ENCODE measurements at regions not wholly inside any gene's neighbourhood (a gene's known extent, or its start where the extent isn't known, plus 50 kb on each side); places are given as distances from the start of the nearest gene placed in this dataset.

- H3K9ac ChIP-seq (ENCODE audit: control insufficient read depth, extremely low read depth, insufficient read depth, low read length): no peak overlapping the region
- DNase-seq (ENCODE audit: low read depth, low spot score): no peak
- dilution Hi-C loops (cut with MboI; ENCODE audit: extremely low pct_ligation_motif_present, low sequenced_read_pairs): no loop called here
Observed at GRCh38 chr10:121134711-121135110, 283.5 kb downstream of the WDR11 start.

GRCh38 chr10:121135512-121135911 lies 284.4 kb downstream of the WDR11 start:
- no peak overlapping the region for H3K4me3 ChIP-seq (ENCODE audit: control insufficient read depth in 2 of 3, extremely low read depth in 1 of 3, insufficient read depth in 2 of 3, low read depth in 1 of 3, low read length in 3 of 3)
- no peak overlapping the region for H3K27ac ChIP-seq (ENCODE audit: control insufficient read depth, insufficient read depth, low read length)
- dilution Hi-C loops (cut with MboI; ENCODE audit: extremely low pct_ligation_motif_present, low sequenced_read_pairs): no loop called here
- FAIRE-seq: no peak
- no peaks in the 10 kb centered on the region for H3K9me1 ChIP-seq (ENCODE audit: control insufficient read depth, extremely low read depth, insufficient read depth, low read length)
- H3K4me1 ChIP-seq (ENCODE audit: control insufficient read depth, extremely low read depth, insufficient read depth, low read length): no peaks in the 10 kb centered on the region
- H3K9me3 ChIP-seq (ENCODE audit: control insufficient read depth, low read depth, low read length): no peaks in the 10 kb centered on the region
- no peak overlapping the region for H2AFZ ChIP-seq (ENCODE audit: control insufficient read depth, low read length)
- no peaks in the 10 kb centered on the region for H3K36me3 ChIP-seq (ENCODE audit: control insufficient read depth in 2 of 2, extremely low read depth in 1 of 2, insufficient read depth in 2 of 2, low read length in 2 of 2)
- H3K4me2 ChIP-seq (ENCODE audit: control insufficient read depth, extremely low read depth, insufficient read depth, low read depth, low read length): no peak overlapping the region
- no peak overlapping the region for H3K9ac ChIP-seq (ENCODE audit: control insufficient read depth, extremely low read depth, insufficient read depth, low read length)
- no peaks in the 10 kb centered on the region for H4K20me1 ChIP-seq (ENCODE audit: control insufficient read depth, extremely low read depth, insufficient read depth, low read length)
- no peak for DNase-seq (ENCODE audit: low read depth, low spot score)
- no peak for TF ChIP-seq CTCF (optimal IDR thresholded peaks at IDR 0.05 in 1 of 3, IDR thresholded peaks at IDR 0.05 in 1 of 3, conservative IDR thresholded peaks at IDR 0.05 in 1 of 3; ENCODE audit: extremely low read depth in 1 of 3, insufficient read depth in 2 of 3, low read length in 3 of 3)
- no peak for TF ChIP-seq EZH2 (IDR thresholded peaks at IDR 0.05; ENCODE audit: low read length)
- H3K27me3 ChIP-seq (ENCODE audit: control insufficient read depth, extremely low read depth, insufficient read depth, low read length): peaks cover 10% of the 10 kb centered on the region
- H3K79me2 ChIP-seq (ENCODE audit: control insufficient read depth, insufficient read depth, low read length): no peaks in the 10 kb centered on the region

More at GRCh38 chr10:121134711-121135110, 283.5 kb downstream of the WDR11 start:
- Histone ChIP-seq H3K9me1 (ENCODE audit: control insufficient read depth, extremely low read depth, insufficient read depth, low read length) (no peaks in the 10 kb centered on the region), H3K9me3 (ENCODE audit: control insufficient read depth, low read depth, low read length) (no peaks in the 10 kb centered on the region), H3K4me2 (ENCODE audit: control insufficient read depth, extremely low read depth, insufficient read depth, low read depth, low read length) (no peak overlapping the region), H3K27me3 (ENCODE audit: control insufficient read depth, extremely low read depth, insufficient read depth, low read length) (peaks cover 10% of the 10 kb centered on the region), H3K27ac (ENCODE audit: control insufficient read depth, insufficient read depth, low read length) (no peak overlapping the region), H3K36me3 (ENCODE audit: control insufficient read depth in 2 of 2, extremely low read depth in 1 of 2, insufficient read depth in 2 of 2, low read length in 2 of 2) (no peaks in the 10 kb centered on the region), H3K4me1 (ENCODE audit: control insufficient read depth, extremely low read depth, insufficient read depth, low read length) (no peaks in the 10 kb centered on the region), H3K79me2 (ENCODE audit: control insufficient read depth, insufficient read depth, low read length) (no peaks in the 10 kb centered on the region), H3K4me3 (ENCODE audit: control insufficient read depth in 2 of 3, extremely low read depth in 1 of 3, insufficient read depth in 2 of 3, low read depth in 1 of 3, low read length in 3 of 3) (no peak overlapping the region), H4K20me1 (ENCODE audit: control insufficient read depth, extremely low read depth, insufficient read depth, low read length) (no peaks in the 10 kb centered on the region), H2AFZ (ENCODE audit: control insufficient read depth, low read length) (no peak overlapping the region)
- no peak for FAIRE-seq
- TF ChIP-seq CTCF (optimal IDR thresholded peaks at IDR 0.05 in 1 of 3, IDR thresholded peaks at IDR 0.05 in 1 of 3, conservative IDR thresholded peaks at IDR 0.05 in 1 of 3; ENCODE audit: extremely low read depth in 1 of 3, insufficient read depth in 2 of 3, low read length in 3 of 3) (no peak), EZH2 (IDR thresholded peaks at IDR 0.05; ENCODE audit: low read length) (no peak)
